Hepatocyte (in vitro differentiated cells): ENCODE measurements at regions not wholly inside any gene's neighbourhood (a gene's known extent, or its start where the extent isn't known, plus 50 kb on each side); places are given as distances from the start of the nearest gene placed in this dataset.

Source experiments
- EZH2 ChIP-seq: fragments of 200-600 bp; sonication (generic); IDR thresholded peaks from 2 replicates; pipeline ENCODE4 v1.6.1; 2016; ENCODE audit warnings: antibody characterized with exemption, mild to moderate bottlenecking, borderline replicate concordance
- EZH2phosphoT487 ChIP-seq: fragments of 200-600 bp; sonication (generic); IDR thresholded peaks from one replicate; pipeline ENCODE4 v1.6.1; 2018; ENCODE audit warnings: antibody characterized with exemption, mild to moderate bottlenecking, low read depth, moderate library complexity; ENCODE audit not compliant: unreplicated experiment, severe bottlenecking
- TF ChIP-seq, protein P1 (sequence below): fragments of 200-600 bp; sonication (generic); IDR thresholded peaks from 2 replicates; pipeline ENCODE4 v1.5.1; 2016; ENCODE audit warnings: antibody characterized with exemption, mild to moderate bottlenecking; ENCODE audit not compliant: poor library complexity

DNA sequence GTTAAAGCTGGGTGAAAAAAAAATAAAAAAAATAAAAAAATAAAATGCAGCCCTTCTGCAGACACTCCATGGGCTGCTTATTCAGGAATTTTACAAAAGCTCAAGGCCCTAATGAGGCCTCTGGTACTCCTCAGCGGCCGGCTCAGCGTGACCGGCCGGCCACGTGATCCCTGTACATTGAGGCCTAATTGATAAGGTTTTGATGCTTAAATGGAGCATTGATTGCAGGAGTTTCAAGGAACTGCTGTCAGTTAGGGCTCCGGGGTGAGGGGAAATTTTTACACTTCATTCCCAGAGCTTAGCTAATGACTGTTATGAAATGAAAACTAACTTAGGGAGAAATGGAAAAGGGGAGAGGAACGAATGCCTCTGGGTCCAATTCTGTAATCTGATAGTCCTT lies 368.8 kb upstream of the KIRREL3 start:
- TF ChIP-seq, protein P1, sequence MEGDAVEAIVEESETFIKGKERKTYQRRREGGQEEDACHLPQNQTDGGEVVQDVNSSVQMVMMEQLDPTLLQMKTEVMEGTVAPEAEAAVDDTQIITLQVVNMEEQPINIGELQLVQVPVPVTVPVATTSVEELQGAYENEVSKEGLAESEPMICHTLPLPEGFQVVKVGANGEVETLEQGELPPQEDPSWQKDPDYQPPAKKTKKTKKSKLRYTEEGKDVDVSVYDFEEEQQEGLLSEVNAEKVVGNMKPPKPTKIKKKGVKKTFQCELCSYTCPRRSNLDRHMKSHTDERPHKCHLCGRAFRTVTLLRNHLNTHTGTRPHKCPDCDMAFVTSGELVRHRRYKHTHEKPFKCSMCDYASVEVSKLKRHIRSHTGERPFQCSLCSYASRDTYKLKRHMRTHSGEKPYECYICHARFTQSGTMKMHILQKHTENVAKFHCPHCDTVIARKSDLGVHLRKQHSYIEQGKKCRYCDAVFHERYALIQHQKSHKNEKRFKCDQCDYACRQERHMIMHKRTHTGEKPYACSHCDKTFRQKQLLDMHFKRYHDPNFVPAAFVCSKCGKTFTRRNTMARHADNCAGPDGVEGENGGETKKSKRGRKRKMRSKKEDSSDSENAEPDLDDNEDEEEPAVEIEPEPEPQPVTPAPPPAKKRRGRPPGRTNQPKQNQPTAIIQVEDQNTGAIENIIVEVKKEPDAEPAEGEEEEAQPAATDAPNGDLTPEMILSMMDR: no peak
- TF ChIP-seq EZH2 (no peak), EZH2phosphoT487 (no peak)
